A549 (cell line): ENCODE measurements at regions not wholly inside any gene's neighbourhood (a gene's known extent, or its start where the extent isn't known, plus 50 kb on each side); places are given as distances from the start of the nearest gene placed in this dataset.
A peak's percentile ranks its signal among the peaks of the same experiment; 100 is the strongest.

Experiments
- ATAC-seq, 2 experiments: fragments of 200-7000 bp in 1 of 2; fragments of >200 bp in 1 of 2; cut with Nextera tagmentation in 1 of 2; cut with Tn5 transposase in 1 of 2; 3 replicates each; pipeline versions ENCODE4 v1.8.0 to v1.9.1; 2018 to 2020; ENCODE audit warnings: mild to moderate bottlenecking in 1 of 2, moderate library complexity in 1 of 2
- CTCF ChIA-PET: fragments of 300-600 bp; sonication (Branson Sonifier 250); formaldehyde crosslinking; extraction: SDS; loops from one replicate; lab custom pipeline; 2021; ENCODE audit warnings: antibody characterized with exemption, inconsistent platforms; lab: Yijun Ruan, JAX
- POLR2A ChIA-PET: fragments of 350-600 bp; formaldehyde crosslinking; extraction: SDS; loops from one replicate; lab custom pipeline; 2021; ENCODE audit warnings: antibody characterized with exemption, inconsistent platforms; lab: Yijun Ruan, JAX
- DNase-seq, 2 experiments: peaks; one replicate each; pipeline versions ENCODE4 v3.0.0 to v3.0.0-alpha.2; 2011 to 2016; ENCODE audit warnings: low read depth in 1 of 2, low spot score in 1 of 2
- FAIRE-seq: peaks from 2 replicates; lab custom pipeline; 2011; peaks lifted over from hg19 to GRCh38; lab: Jason Lieb, UNC
- H3K27ac ChIP-seq, 2 experiments: fragments of >200 bp; sonication (Bioruptor Twin); formaldehyde crosslinking; 3 replicates each; pipeline ENCODE4 v1.5.1; 2016 to 2017
- H3K4me1 ChIP-seq: fragments of >200 bp; sonication (Bioruptor Twin); formaldehyde crosslinking; 3 replicates; pipeline ENCODE4 v1.6.1; 2016
- H3K4me2 ChIP-seq: fragments of >200 bp; sonication (Bioruptor Twin); formaldehyde crosslinking; 3 replicates; pipeline ENCODE4 v1.6.1; 2016
- H3K4me3 ChIP-seq: fragments of >200 bp; sonication (Bioruptor Twin); formaldehyde crosslinking; 3 replicates; pipeline ENCODE4 v1.5.1; 2016
- H3K9me3 ChIP-seq: fragments of >200 bp; sonication (Bioruptor Twin); formaldehyde crosslinking; 3 replicates; pipeline ENCODE4 v1.6.1; 2016
- CHD4 ChIP-seq: fragments of 200-600 bp; sonication (generic); IDR thresholded peaks from 2 replicates; pipeline ENCODE4 v1.6.1; 2016; ENCODE audit warnings: antibody characterized with exemption, mild to moderate bottlenecking, borderline replicate concordance
- CTCF ChIP-seq: fragments of >200 bp; sonication (Bioruptor Twin); formaldehyde crosslinking; IDR thresholded peaks from 3 replicates; pipeline ENCODE4 v1.5.1; 2016
- E2F6 ChIP-seq: IDR thresholded peaks from 2 replicates; pipeline ENCODE4 v1.6.1; 2012; ENCODE audit warnings: low read depth, borderline replicate concordance
- EHF ChIP-seq: fragments of 250-450 bp; sonication (Bioruptor Pico); IDR thresholded peaks from 2 replicates; pipeline ENCODE4 v1.5.0; 2020; ENCODE audit warnings: mild to moderate bottlenecking
- ELK1 ChIP-seq: fragments of 150-350 bp; IDR thresholded peaks from 2 replicates; pipeline ENCODE4 v1.6.1; 2014; ENCODE audit warnings: low read depth, mild to moderate bottlenecking, low read length
- HDAC2 ChIP-seq: fragments of 200-600 bp; sonication (generic); IDR thresholded peaks from 2 replicates; pipeline ENCODE4 v1.6.1; 2016
- HEYL ChIP-seq: fragments of 250-450 bp; sonication (Bioruptor Pico); IDR thresholded peaks from 2 replicates; pipeline ENCODE4 v1.8.0; 2021; ENCODE audit warnings: mild to moderate bottlenecking, moderate library complexity
- HOXA7 ChIP-seq: fragments of 250-450 bp; sonication (Bioruptor Pico); IDR thresholded peaks from 2 replicates; pipeline ENCODE4 v1.5.0; 2020; ENCODE audit warnings: mild to moderate bottlenecking, moderate library complexity
- HOXB5 ChIP-seq: fragments of 250-450 bp; sonication (Bioruptor Pico); IDR thresholded peaks from 2 replicates; pipeline ENCODE4 v1.5.0; 2020; ENCODE audit warnings: mild to moderate bottlenecking, moderate library complexity
- KDM5A ChIP-seq: fragments of 200-600 bp; sonication (generic); IDR thresholded peaks from 2 replicates; pipeline ENCODE4 v1.6.1; 2016; ENCODE audit warnings: antibody characterized with exemption, mild to moderate bottlenecking
- MAFK ChIP-seq: fragments of 450-650 bp; IDR thresholded peaks from 2 replicates; pipeline ENCODE4 v1.6.1; 2014; ENCODE audit not compliant: partially characterized antibody
- MAZ ChIP-seq: fragments of 150-350 bp; IDR thresholded peaks from 2 replicates; pipeline ENCODE4 v1.6.1; 2014; ENCODE audit warnings: antibody characterized with exemption, low read depth, low read length, borderline replicate concordance
- NR3C1 ChIP-seq: fragments of >200 bp; sonication (Bioruptor Twin); formaldehyde crosslinking; IDR thresholded peaks from 3 replicates; pipeline ENCODE4 v1.6.1; 2017
- POLR2A ChIP-seq: IDR thresholded peaks from 2 replicates; pipeline ENCODE4 v1.6.1; 2012; ENCODE audit warnings: mild to moderate bottlenecking, low read length
- POLR2AphosphoS2 ChIP-seq: conservative IDR thresholded peaks from 2 replicates; pipeline ENCODE4 v1.6.1; 2012; ENCODE audit warnings: low read length, improper control_type of control experiment, inconsistent platforms
- RCOR1 ChIP-seq: fragments of 150-350 bp; IDR thresholded peaks from 2 replicates; pipeline ENCODE4 v1.6.1; 2014; ENCODE audit warnings: antibody characterized with exemption, low read length, low read depth
- REST ChIP-seq: fragments of 200-600 bp; sonication (generic); IDR thresholded peaks from 2 replicates; pipeline ENCODE4 v1.6.1; 2016; ENCODE audit warnings: antibody characterized with exemption, mild to moderate bottlenecking, moderate library complexity
- RFX5 ChIP-seq: fragments of 450-650 bp; IDR thresholded peaks from 2 replicates; pipeline ENCODE4 v1.7.1; 2014; ENCODE audit warnings: antibody characterized with exemption, mild to moderate bottlenecking, moderate library complexity
- RNF2 ChIP-seq: fragments of 200-600 bp; sonication (generic); IDR thresholded peaks from 2 replicates; pipeline ENCODE4 v1.6.1; 2016; ENCODE audit warnings: low read depth, mild to moderate bottlenecking, antibody characterized with exemption, moderate library complexity, borderline replicate concordance
- SMC3 ChIP-seq: fragments of >200 bp; sonication (Bioruptor Twin); formaldehyde crosslinking; IDR thresholded peaks from 3 replicates; pipeline ENCODE4 v1.6.1; 2018; ENCODE audit warnings: inconsistent platforms
- ZFP36 ChIP-seq: fragments of 450-650 bp; IDR thresholded peaks from 2 replicates; pipeline ENCODE4 v1.6.1; 2014; ENCODE audit warnings: borderline replicate concordance; ENCODE audit not compliant: partially characterized antibody
- WGBS: methylation state at CpG from one replicate; pipeline ENCODE4 v1.1.6; 2017; ENCODE audit errors: missing lambda C conversion rate; 5-methylcytosine and 5-hydroxymethylcytosine counted together

- Histone ChIP-seq H3K27ac (no peak overlapping the region), H3K4me3 (no peak overlapping the region)
- TF ChIP-seq MAFK (peak; percentile 84), HDAC2 (no peak)
- TF ChIP-seq, all 56 proteins: peak for 1
- DNase-seq = no peak
- Histone ChIP-seq H3K4me2 (no peak overlapping the region), H3K9me3 (0 out of 3 replicates have a peak, but pooled peaks cover 3% of the 10 kb centered on the region), H3K4me1 (peaks cover 5% of the 10 kb centered on the region)
- FAIRE-seq = no peak
- ATAC-seq = no peak
- ChIA-PET CTCF (no interaction called here), POLR2A (no interaction called here)
Measured at GRCh38 chr12:69019082-69019481, 86.1 kb upstream of the CPM start.

GRCh38 chr12:69019910-69020309 is 86.9 kb upstream of the CPM start:
- CTCF ChIA-PET = no interaction called here
- H3K4me1 ChIP-seq = peaks cover 12% of the 10 kb centered on the region
- no peak for DNase-seq
- no peak for TF ChIP-seq NR3C1
- peak; percentile 90 for TF ChIP-seq MAFK
- TF ChIP-seq, all 56 proteins: peak for 1
- Histone ChIP-seq H3K4me3 (no peak overlapping the region), H3K4me2 (no peak overlapping the region), H3K27ac (no peak overlapping the region), H3K9me3 (0 out of 3 replicates have a peak, but pooled peaks cover 3% of the 10 kb centered on the region)
- ATAC-seq (no peak), FAIRE-seq (no peak)
- POLR2A ChIA-PET = no interaction called here

DNA sequence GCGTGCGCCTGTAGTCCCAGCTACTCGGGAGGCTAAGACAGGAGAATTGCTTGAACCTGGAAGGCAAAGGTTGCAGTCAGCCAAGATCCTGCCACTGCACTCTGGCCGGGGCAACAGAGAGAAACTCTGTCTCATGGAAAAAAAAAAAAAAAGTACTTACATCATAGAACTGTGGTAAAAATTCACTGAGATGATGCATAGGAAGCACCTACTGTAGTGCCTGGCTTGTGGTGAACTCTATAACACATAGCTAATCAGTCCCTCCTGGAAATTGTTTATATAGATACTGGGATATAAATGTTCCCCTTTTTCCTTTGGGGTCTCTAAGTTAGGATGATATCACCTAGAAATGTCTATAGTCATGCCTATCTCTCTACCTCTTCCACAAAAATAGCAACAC is 89.7 kb upstream of the CPM start:
- Histone ChIP-seq H3K4me3 (no peak overlapping the region), H3K9me3 (0 out of 3 replicates have a peak, but pooled peaks cover 3% of the 10 kb centered on the region), H3K4me2 (no peak overlapping the region), H3K4me1 (peaks cover 23% of the 10 kb centered on the region), H3K27ac (no peak overlapping the region)
- POLR2A ChIA-PET = no interaction called here
- no peak for DNase-seq
- TF ChIP-seq ELK1 (no peak), RCOR1 (no peak), RFX5 (no peak), HEYL (CRISPR knock-in tag) (no peak), HOXB5 (no peak), REST (no peak), ZFP36 (no peak), HOXA7 (CRISPR knock-in tag) (no peak), CTCF (no peak), POLR2A (no peak), KDM5A (no peak), CHD4 (no peak), EHF (no peak), SMC3 (no peak), RNF2 (no peak), MAFK (no peak), POLR2AphosphoS2 (no peak), MAZ (no peak), E2F6 (no peak)
- FAIRE-seq = no peak
- no peak for ATAC-seq
- CTCF ChIA-PET = interaction anchor here (0.6 kb wide), 1 partner anchor 134 kb away, joined by 3 read pairs; no protein-coding TSS in a partner anchor
- WGBS = 88% methylated on average over 4 of the region's 4 CpGs
